GM13976 (cell line): ENCODE measurements at regions not wholly inside any gene's neighbourhood (a gene's known extent, or its start where the extent isn't known, plus 50 kb on each side); places are given as distances from the start of the nearest gene placed in this dataset.

Experiments
- DNase-seq: peaks from one replicate; pipeline ENCODE4 v3.0.0; 2012; ENCODE audit warnings: low spot score
- in situ Hi-C: fragments of 300-500 bp; cut with MboI; formaldehyde crosslinking; loops from one replicate; pipeline ENCODE4 v1.12.0; 2022; ENCODE audit warnings: low sequenced_read_pairs, mixed read lengths, inconsistent platforms; ENCODE audit not compliant: unreplicated experiment
- TF ChIP-seq, protein P1 (sequence below): IDR thresholded peaks from 2 replicates; pipeline ENCODE4 v1.5.1; 2012; ENCODE audit warnings: borderline replicate concordance, mild to moderate bottlenecking; ENCODE audit not compliant: insufficient read depth; ENCODE audit errors: extremely low read depth, missing control alignments, control extremely low read depth

DNA sequence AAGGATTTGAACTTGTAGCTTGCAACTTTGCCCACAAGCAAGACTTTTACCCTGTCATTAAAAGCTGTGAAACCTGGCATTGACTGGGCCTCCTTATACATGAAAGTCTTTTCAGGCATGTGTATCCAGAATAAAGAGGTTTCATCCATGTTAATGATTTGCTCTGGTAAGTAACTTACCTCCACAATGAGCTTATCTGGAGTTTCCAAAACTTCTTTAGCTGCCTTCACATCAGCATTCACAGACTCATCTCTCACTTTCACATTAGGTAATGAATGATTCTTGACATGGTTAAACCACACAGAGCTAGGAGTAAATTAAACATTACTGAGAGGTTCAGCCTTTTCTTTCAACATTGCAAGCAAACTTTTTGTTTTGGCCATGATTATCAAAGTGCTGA lies 234.4 kb upstream of the CLEC14A start:
- TF ChIP-seq, protein P1, sequence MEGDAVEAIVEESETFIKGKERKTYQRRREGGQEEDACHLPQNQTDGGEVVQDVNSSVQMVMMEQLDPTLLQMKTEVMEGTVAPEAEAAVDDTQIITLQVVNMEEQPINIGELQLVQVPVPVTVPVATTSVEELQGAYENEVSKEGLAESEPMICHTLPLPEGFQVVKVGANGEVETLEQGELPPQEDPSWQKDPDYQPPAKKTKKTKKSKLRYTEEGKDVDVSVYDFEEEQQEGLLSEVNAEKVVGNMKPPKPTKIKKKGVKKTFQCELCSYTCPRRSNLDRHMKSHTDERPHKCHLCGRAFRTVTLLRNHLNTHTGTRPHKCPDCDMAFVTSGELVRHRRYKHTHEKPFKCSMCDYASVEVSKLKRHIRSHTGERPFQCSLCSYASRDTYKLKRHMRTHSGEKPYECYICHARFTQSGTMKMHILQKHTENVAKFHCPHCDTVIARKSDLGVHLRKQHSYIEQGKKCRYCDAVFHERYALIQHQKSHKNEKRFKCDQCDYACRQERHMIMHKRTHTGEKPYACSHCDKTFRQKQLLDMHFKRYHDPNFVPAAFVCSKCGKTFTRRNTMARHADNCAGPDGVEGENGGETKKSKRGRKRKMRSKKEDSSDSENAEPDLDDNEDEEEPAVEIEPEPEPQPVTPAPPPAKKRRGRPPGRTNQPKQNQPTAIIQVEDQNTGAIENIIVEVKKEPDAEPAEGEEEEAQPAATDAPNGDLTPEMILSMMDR: no peak
- no peak for DNase-seq
- in situ Hi-C loops: no loop called here

DNA sequence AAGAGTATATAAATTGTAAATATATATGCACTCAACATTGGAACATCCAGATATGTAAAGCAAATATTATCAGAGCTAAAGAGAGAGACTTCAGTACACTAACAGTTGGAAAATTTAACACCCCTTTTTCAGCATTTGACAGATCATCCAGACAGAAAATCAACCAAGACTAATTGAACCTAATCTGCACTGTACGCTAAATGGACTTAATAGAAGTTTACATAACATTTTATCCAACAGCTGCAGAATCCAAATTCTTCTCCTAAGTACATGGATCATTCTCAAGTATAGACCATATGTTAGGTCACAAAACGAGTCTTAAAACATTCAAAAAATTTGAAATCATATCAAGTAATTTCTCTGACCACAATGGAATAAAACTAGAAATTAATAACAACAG lies 229.1 kb upstream of the CLEC14A start:
- TF ChIP-seq, protein P1: no peak
- in situ Hi-C loops: no loop called here
- no peak for DNase-seq

DNA sequence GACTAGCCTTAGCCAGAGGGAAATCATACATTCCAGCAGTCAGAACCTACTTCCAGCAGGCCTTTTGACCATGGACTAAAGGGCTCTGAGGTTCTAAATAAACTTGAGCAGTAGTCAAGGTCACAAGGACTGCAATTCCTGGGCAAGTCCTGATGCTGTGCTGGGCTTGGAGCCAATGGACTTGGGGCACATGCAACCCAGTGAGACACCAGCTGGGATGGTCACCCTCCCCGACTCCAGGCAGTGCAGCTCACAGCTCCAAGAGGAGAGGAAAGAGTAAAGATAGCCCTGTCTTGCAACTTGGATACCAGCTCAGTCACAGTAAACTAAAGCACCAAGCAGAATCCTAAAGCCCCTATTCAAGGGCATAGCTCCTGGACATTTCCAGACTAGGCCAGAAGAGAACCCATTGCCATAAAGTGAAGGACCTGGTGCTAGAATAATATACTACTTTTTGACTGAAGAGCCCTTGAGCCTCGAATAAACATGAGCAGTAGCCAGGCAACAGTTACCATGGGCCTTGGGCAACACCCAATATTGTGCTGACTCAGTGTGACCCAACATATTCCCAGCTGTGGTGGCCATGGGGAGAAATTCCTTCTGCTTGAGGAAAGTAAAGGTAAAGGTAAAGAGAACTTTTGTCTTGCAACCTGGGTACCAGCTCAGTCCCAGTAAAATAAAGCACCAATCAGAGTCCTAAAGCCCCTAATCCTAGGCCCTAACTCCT lies 226.2 kb upstream of the CLEC14A start:
- no peak for DNase-seq
- TF ChIP-seq, protein P1: no peak
- in situ Hi-C loops: no loop called here

DNA sequence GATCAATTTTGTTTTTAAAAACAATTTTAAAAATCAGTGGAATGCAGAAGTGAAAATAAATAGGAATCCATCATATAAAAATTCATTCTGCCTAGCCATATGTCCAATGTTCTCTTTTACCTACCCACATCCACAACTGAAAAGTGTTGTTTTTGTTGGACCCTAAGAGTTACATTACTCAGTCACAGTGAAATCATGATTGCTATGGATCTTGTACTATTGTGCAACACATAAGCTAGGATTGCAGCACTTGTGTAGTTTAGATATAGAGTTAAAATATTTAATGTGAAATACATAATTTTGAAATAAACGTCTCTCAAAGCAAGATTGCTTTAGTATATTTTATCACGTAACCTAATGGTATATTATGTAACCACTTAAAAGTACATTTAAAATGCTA lies 213.3 kb upstream of the CLEC14A start:
- in situ Hi-C loops: no loop called here
- no peak for DNase-seq
- TF ChIP-seq, protein P1: no peak

DNA sequence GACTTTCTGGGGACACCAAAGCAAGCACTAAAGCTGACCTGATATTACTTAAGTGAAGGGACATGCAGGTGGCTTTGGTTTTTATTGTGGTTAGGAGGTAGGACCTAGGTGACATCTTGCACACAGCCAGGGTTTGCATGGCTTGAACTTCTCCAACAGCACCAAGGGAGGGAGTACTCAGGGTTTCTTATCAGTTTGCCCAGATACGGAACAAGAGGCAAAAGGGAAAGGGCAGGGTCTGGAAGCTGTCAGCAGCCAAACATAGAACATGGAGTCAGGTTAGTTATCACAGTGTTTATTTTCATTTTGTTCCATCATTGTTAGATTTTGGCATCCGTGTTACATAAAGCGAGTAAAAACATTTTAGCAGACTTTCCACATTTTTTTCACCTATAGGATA lies 186.3 kb upstream of the CLEC14A start:
- no peak for DNase-seq
- in situ Hi-C loops: no loop called here
- TF ChIP-seq, protein P1: no peak

DNA sequence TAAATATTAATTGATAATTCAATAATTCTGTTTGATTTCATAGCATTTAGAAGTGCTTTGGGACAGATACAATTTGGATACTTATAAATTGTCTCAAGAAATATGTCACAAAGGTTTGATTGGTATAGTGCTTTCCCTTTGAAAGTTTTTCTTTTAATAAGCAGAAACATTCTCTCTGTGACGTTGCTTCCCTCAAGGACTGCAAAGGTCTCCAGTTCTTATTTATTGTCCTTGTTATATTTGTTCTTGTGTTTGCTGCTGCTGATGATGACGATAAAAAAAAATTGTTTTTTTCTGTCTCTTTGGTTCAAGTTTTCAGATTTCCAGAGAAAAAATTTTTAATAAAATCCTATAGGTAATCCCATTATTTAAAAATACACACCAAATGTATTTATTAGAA lies 176.3 kb upstream of the CLEC14A start:
- in situ Hi-C loops: no loop called here
- DNase-seq: no peak
- TF ChIP-seq, protein P1: no peak

GRCh38 chr14:38431156-38431555 lies 175.3 kb upstream of the CLEC14A start:
- DNase-seq: no peak
- in situ Hi-C loops: no loop called here
- TF ChIP-seq, protein P1: no peak
